DMS 273 treated with DMSO at 0.1 percent for 48 hours (cell line): ENCODE measurements at regions not wholly inside any gene's neighbourhood (a gene's known extent, or its start where the extent isn't known, plus 50 kb on each side); places are given as distances from the start of the nearest gene placed in this dataset.
"Not testable (repeated sequence)": the region's sequence is repeated elsewhere in the genome, so short reads cannot be mapped to it uniquely, and the experiment has no call there.

Experiments
- DNase-seq: peaks from one replicate; lab custom pipeline; 2025; lab: John Stamatoyannopoulos, UW

- DNase-seq, result no peak
Observed at GRCh38 chr19:37303591-37304171, 67.2 kb upstream of the ZNF527 start.

- no peak for DNase-seq
Observed at GRCh38 chr19:37304190-37304883, 66.6 kb upstream of the ZNF527 start.

DNA sequence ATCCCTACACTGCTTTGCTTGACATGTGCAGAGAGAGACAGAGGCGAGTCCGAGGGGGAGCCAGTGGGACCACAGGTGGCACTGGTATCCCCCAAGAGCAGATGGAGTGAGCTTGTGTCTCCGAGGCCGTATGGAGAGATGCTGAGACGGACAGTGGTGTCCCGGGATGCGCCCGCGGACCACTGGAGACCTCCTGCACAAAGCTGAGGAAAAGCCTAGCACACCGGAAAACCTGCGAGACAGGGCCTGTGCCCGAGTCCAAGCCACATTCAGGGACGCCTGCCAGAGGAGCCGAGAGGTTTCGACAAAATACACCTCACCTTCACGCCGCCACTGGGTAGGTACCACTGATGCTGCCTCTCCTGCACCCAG is 66.0 kb upstream of the ZNF527 start:
- DNase-seq, result no peak

DNA sequence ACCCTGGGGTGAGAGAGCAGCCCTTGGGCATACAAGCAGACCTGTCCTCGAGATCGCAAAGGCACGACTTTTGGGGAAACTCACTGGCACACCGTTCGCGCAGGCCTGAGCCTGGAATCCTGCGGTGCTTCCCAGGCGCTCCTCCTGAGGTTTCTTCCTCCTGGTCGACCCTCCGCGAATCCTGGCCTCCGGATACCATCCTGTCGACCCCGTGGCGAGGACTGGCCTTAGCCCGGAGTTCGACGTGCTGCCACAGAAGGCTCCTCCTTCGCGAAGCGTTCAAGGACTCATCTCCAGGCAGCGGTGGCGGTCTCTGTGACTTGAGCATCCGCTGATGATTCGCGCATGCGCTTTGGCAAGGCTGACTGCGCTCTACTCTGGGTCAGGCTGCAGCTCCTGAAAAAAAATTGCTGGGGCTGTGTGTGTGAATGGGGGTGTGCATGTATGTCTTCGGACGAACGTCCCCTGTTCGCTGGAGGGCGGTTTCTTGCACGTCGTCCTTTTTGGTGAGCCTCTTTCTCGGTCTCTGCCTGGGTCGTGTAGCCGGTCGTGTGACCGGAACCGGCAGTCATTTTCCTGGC is 64.4 kb upstream of the ZNF527 start:
- DNase-seq, result no peak

- no peak for DNase-seq
Observed at GRCh38 chr19:37309834-37310575, 60.9 kb upstream of the ZNF527 start.

DNA sequence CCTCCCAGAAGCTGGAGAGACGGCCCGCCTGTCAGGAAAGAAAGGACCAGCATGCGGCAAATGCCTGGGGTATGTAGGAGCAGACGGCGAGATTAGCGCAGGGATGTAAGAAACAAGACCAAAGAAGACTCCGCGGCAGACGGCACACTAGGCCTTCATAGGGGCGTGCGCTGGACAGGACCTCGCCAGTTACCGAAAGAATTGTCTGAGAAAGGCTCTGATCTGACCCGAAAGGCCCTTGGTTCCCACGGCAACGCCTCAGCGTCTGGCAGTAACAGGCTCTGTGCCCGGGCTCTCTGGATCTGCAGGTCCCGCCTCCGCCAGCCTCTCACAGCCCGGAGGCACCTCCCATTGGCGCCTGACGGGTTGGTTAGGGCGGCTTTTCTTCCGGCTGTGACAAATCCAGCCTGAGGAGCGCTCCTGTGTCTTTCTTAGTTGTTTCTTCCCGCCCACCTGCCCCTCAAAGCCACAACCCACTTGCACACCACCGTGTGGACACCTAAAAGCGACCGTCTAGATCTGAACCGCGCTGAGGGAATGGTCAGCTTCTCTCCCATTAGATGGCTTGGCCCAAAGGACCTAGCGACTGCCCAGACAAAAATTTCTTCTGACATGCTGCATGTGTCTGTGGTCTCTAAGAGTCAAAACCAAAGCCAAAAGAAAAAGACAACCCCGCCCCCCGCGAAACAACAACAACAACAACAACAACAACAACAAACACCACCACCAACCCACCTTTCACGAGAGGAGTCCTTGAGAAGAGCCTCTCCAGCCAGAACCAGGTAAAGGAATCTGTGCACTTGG is 58.2 kb upstream of the ZNF527 start:
- peak; percentile 40 for DNase-seq

GRCh38 chr19:37313335-37313627 is 57.6 kb upstream of the ZNF527 start:
- DNase-seq, result no peak

DNA sequence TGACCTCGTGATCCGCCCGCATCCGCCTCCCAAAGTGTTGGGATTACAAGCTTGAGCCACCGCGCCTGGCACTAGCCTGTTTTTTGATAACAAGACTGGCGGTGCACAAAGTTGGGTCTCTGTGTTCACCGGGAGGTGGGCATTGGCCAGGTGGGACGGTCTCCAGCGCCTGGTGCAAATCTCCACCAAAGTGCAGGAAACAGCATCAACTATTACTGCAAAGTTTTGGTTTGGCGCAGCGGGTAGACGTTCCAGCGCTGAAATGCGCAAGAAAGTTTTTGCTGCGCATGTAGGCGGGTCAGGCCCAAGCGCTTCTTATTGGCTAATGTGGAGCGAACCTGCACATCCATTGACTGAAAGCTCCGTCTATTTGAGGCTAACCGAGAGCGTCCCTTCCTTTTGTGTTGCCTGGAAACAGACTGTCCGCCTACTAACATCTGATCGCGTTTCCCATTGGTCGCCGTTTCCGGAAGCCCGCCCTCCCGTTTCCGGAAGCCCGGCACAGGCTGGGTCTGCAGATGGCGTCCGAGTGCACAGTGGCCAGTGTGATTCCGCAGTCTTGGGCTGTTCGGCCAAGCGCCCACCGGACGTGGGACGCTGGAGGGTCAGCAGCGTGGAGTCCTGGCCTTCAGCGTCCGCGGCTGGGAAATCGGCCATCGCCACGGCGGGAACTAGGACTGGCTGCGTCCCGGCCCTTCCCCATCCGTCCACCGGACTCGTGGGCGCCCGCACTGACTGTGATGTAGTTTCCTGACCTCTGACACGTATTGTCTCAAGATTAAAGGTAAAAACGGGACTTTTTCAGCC is 53.3 kb upstream of the ZNF527 start:
- peak; percentile 99 for DNase-seq

- not testable (repeated sequence) for DNase-seq
Observed at GRCh38 chr19:37320988-37321387, 49.9 kb upstream of the ZNF527 start.
